ENCODE measurements at regions not wholly inside any gene's neighbourhood (a gene's known extent, or its start where the extent isn't known, plus 50 kb on each side); places are given as distances from the start of the nearest gene placed in this dataset.

DNA sequence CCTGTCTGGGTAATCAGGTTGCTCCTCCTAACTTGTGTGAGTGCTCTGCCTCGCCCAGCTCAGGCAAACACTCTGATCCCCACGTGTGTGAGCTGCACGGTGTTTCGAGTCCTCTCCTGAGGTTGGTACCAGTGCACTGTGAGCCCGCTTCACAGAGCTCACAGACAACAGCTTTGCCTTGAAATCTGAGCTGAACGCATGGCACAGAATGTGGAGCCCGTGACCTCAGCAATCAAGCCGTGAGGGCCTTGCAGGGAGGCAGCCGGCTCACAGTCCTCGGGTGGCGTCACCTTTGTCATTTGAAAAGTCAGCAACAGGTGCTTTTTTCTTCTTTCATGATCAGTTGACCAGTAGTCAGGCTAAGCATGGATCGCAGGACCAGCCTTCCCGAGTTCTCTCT, 60.2 kb upstream of the ADGRA1 start:
- Histone ChIP-seq H3K27ac (no peak overlapping the region), H3K36me3 (no peaks in the 10 kb centered on the region), H3K27me3 (peaks cover 55% of the 10 kb centered on the region), H3K9me3 (ENCODE audit: low read depth) (no peaks in the 10 kb centered on the region), H3K4me3 (no peak overlapping the region), H3K4me1 (ENCODE audit: low read depth) (no peaks in the 10 kb centered on the region)
- TF ChIP-seq, protein P1, sequence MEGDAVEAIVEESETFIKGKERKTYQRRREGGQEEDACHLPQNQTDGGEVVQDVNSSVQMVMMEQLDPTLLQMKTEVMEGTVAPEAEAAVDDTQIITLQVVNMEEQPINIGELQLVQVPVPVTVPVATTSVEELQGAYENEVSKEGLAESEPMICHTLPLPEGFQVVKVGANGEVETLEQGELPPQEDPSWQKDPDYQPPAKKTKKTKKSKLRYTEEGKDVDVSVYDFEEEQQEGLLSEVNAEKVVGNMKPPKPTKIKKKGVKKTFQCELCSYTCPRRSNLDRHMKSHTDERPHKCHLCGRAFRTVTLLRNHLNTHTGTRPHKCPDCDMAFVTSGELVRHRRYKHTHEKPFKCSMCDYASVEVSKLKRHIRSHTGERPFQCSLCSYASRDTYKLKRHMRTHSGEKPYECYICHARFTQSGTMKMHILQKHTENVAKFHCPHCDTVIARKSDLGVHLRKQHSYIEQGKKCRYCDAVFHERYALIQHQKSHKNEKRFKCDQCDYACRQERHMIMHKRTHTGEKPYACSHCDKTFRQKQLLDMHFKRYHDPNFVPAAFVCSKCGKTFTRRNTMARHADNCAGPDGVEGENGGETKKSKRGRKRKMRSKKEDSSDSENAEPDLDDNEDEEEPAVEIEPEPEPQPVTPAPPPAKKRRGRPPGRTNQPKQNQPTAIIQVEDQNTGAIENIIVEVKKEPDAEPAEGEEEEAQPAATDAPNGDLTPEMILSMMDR (IDR thresholded peaks at IDR 0.05; ENCODE audit: low read depth, low read length) = no peak
- DNase-seq (ENCODE audit: low read depth in 1 of 2, low spot score in 1 of 2) = no peak

DNA sequence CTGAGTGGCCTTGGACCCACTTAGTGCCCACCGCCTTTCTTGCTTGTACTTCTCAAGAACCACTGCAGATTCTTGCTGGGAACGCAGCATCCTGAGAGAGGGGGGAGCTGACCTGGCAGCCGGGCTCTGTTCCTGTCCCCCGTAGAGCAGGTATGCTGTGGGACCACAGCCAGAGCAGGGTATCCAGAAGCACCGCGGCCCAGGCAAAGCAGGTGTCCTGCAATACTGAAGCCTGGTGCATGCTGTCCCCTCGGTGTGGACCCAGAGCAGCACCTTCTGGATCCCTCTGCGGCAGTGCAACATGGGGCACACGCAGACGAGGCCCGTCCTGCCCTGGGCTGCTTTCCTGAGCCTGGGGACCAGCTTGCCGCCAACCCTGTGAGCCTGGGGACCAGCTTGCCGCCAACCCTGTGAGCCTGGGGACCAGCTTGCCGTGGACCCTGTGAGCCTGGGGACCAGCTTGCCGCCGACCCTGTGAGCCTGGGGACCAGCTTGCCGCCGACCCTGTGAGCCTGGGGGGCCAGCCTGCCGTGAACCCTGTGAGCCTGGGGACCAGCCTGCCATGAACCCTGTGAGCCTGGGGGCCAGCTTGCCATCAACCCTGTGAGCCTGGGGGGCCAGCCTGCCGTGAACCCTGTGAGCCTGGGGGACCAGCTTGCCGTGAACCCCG, 60.9 kb upstream of the ADGRA1 start:
- no peaks in the 10 kb centered on the region for H3K9me3 ChIP-seq (ENCODE audit: low read depth)
- H3K27me3 ChIP-seq = peaks cover 54% of the 10 kb centered on the region
- DNase-seq (ENCODE audit: low read depth in 1 of 2, low spot score in 1 of 2) = no peak
- H3K4me1 ChIP-seq (ENCODE audit: low read depth) = no peaks in the 10 kb centered on the region
- no peaks in the 10 kb centered on the region for H3K36me3 ChIP-seq
- H3K27ac ChIP-seq = no peak overlapping the region
- TF ChIP-seq, protein P1 (IDR thresholded peaks at IDR 0.05; ENCODE audit: low read depth, low read length) = no peak
- H3K4me3 ChIP-seq = no peak overlapping the region

DNA sequence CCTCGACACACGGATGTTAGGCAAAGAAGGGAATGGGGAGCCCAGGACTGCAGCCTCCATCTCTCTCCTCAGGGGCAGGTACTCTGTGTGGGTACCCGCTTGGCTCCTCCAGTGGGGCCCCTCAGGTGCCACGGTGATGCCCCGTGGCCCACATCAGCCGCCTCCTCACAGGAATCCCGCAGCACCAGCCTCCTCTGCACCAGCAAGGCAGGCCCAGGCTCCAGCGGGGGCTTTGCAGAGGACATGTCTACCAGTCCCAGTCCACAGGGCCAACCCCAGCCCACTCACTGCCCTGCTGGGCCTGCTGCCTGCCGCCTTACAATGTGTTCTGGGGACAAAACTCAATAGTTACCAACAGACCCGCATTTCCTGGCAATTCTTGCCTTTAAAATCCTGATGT, 61.6 kb upstream of the ADGRA1 start:
- DNase-seq (ENCODE audit: low read depth in 1 of 2, low spot score in 1 of 2) = no peak
- no peak overlapping the region for H3K27ac ChIP-seq

DNA sequence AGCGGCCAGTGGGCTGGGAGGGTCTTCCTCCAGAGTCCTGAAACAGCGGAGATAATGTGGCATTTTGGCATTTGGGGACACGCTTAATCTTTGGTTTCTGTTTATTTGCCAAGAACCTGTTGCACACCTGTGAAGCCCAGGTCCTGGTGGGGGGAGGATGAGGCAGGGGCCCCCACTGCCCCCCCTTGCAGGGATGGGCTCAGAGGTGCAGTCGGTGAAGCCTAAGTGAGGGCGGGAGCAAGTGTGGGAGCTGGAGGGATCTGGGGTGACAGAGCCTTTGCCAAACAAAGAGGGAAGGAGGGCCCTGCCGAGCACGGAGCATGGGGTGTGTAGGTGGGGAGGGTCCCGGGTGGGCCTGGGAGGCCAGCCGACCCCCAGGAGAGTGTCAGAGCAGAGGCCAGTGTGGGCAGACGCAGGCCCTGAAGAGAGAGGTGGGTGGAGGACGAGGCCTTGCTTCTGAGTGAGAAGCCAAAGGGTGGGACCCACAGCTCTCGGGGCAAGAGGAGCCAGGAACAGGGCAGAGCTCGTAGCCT, 62.1 kb upstream of the ADGRA1 start:
- no peak for DNase-seq (ENCODE audit: low read depth in 1 of 2, low spot score in 1 of 2)
- no peak overlapping the region for H3K27ac ChIP-seq
- TF ChIP-seq, protein P1 (IDR thresholded peaks at IDR 0.05; ENCODE audit: low read depth, low read length) = no peak
- no peaks in the 10 kb centered on the region for H3K36me3 ChIP-seq
- H3K4me1 ChIP-seq (ENCODE audit: low read depth) = no peaks in the 10 kb centered on the region
- H3K9me3 ChIP-seq (ENCODE audit: low read depth) = no peaks in the 10 kb centered on the region
- peaks cover 42% of the 10 kb centered on the region for H3K27me3 ChIP-seq
- no peak overlapping the region for H3K4me3 ChIP-seq

More for the DNA sequence above, 61.6 kb upstream of the ADGRA1 start:
- TF ChIP-seq, protein P1 (IDR thresholded peaks at IDR 0.05; ENCODE audit: low read depth, low read length) = no peak
- Histone ChIP-seq H3K9me3 (ENCODE audit: low read depth) (no peaks in the 10 kb centered on the region), H3K27me3 (peaks cover 47% of the 10 kb centered on the region), H3K36me3 (no peaks in the 10 kb centered on the region), H3K4me3 (no peak overlapping the region), H3K4me1 (ENCODE audit: low read depth) (no peaks in the 10 kb centered on the region)

DNA sequence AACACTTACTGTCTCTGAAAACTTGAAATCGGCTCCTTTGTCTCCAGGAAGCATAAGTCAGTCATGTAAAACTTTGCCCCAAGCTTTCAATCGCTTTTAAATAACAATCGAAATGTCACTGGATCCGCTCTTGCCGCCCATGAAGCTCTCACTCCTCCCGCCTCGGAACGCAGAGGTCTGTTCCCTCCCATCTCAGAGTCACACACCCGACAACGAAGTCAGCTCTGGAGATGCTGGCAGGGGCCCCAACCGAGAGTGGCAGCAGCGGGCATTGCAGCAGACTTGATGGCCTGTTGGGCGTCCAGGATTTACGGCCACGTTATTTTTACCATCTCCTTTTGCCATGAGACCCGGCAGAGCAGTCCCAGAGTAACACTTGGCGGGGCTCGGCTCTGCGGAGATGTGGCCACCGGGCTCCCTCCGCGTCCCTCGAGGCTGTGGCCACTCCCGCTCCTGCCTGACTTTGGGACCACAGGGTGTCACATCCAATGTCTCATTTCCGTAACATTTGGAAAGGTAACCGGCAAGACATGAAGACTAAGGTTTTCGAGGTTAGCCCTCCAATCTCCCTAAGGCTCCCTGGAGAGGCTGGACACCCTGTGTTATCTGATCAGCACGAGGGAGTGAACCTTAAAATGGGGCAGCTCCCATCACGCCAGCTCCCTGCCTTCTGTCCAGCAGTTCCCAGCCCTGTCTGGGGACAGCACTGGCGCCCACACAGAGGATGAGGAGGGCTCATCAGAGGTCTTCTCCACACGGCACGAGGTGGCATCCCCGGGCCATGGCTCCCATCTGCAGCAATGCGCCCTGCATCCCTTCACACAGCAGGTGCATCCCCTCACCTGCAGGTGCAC, 62.8 kb upstream of the ADGRA1 start:
- H3K36me3 ChIP-seq = no peaks in the 10 kb centered on the region
- DNase-seq (ENCODE audit: low read depth in 1 of 2, low spot score in 1 of 2) = no peak
- no peaks in the 10 kb centered on the region for H3K9me3 ChIP-seq (ENCODE audit: low read depth)
- H3K27me3 ChIP-seq = peaks cover 35% of the 10 kb centered on the region
- no peak overlapping the region for H3K27ac ChIP-seq
- H3K4me1 ChIP-seq (ENCODE audit: low read depth) = no peaks in the 10 kb centered on the region
- H3K4me3 ChIP-seq = no peak overlapping the region
- TF ChIP-seq, protein P1 (IDR thresholded peaks at IDR 0.05; ENCODE audit: low read depth, low read length) = no peak
